Esophagus squamous epithelium (tissue), 4 donors: ENCODE measurements at regions not wholly inside any gene's neighbourhood (a gene's known extent, or its start where the extent isn't known, plus 50 kb on each side); places are given as distances from the start of the nearest gene placed in this dataset.

Source experiments
- CTCF ChIP-seq, 6 experiments: fragments of 450-650 bp in 4 of 6; fragments of 200-600 bp in 2 of 6; sonication (generic) in 2 of 6; IDR thresholded peaks; one replicate each; pipeline ENCODE4 v1.5.1; 2016 to 2019; ENCODE audit warnings: antibody characterized with exemption in 6 of 6, mild to moderate bottlenecking in 4 of 6, moderate library complexity in 4 of 6
- POLR2A ChIP-seq, 4 donors: fragments of 450-650 bp; IDR thresholded peaks; one replicate each; pipeline ENCODE4 v1.6.1; 2017; ENCODE audit warnings: antibody characterized with exemption in 4 of 4, mild to moderate bottlenecking in 4 of 4, moderate library complexity in 3 of 4

- TF ChIP-seq CTCF (IDR thresholded peaks at IDR 0.05), result no peak
- TF ChIP-seq POLR2A (IDR thresholded peaks at IDR 0.05), result no peak
Measured at GRCh38 chr16:58848662-58849002, 114.5 kb upstream of the GOT2 start.
